ENCODE measurements at regions not wholly inside any gene's neighbourhood (a gene's known extent, or its start where the extent isn't known, plus 50 kb on each side); places are given as distances from the start of the nearest gene placed in this dataset.

- TF ChIP-seq NFIC (IDR thresholded peaks at IDR 0.05): no peak
Observed at GRCh38 chr5:110824936-110825441, 86.2 kb downstream of the SLC25A46 start.

- no peak for TF ChIP-seq CREB1 (IDR thresholded peaks at IDR 0.05; ENCODE audit: low read depth)
- no peak for TF ChIP-seq ZBTB7A (IDR thresholded peaks at IDR 0.05; ENCODE audit: low read depth)
- TF ChIP-seq REST (IDR thresholded peaks at IDR 0.05; ENCODE audit: low read depth): no peak
- TF ChIP-seq EP300 (IDR thresholded peaks at IDR 0.05; ENCODE audit: borderline replicate concordance): no peak
Observed at GRCh38 chr5:110832683-110833082, 93.9 kb downstream of the SLC25A46 start.

- TF ChIP-seq REST (IDR thresholded peaks at IDR 0.05; ENCODE audit: low read depth) (no peak), MAX (IDR thresholded peaks at IDR 0.05) (no peak), YY1 (IDR thresholded peaks at IDR 0.05; ENCODE audit: low read depth) (no peak), EGR1 (IDR thresholded peaks at IDR 0.05) (no peak), EP300 (IDR thresholded peaks at IDR 0.05; ENCODE audit: borderline replicate concordance) (no peak), RAD21 (IDR thresholded peaks at IDR 0.05; ENCODE audit: low read depth) (no peak), TCF12 (IDR thresholded peaks at IDR 0.05; ENCODE audit: low read depth) (no peak), TEAD4 (IDR thresholded peaks at IDR 0.05) (no peak), ZBTB7A (IDR thresholded peaks at IDR 0.05; ENCODE audit: low read depth) (no peak), TAF1 (IDR thresholded peaks at IDR 0.05; ENCODE audit: low read depth) (no peak), CREB1 (IDR thresholded peaks at IDR 0.05; ENCODE audit: low read depth) (no peak)
Observed at GRCh38 chr5:110836851-110837250, 98.0 kb downstream of the SLC25A46 start.

- TF ChIP-seq USF1 (IDR thresholded peaks at IDR 0.05) (no peak), NFIC (IDR thresholded peaks at IDR 0.05) (no peak), REST (IDR thresholded peaks at IDR 0.05; ENCODE audit: low read depth) (no peak)
Observed at GRCh38 chr5:110838961-110839360, 100.2 kb downstream of the SLC25A46 start.

GRCh38 chr5:110840347-110840960, 101.6 kb downstream of the SLC25A46 start:
- TF ChIP-seq RAD21 (IDR thresholded peaks at IDR 0.05; ENCODE audit: low read depth): no peak
- TF ChIP-seq EGR1 (IDR thresholded peaks at IDR 0.05): no peak

GRCh38 chr5:110841137-110841536, 102.3 kb downstream of the SLC25A46 start:
- TF ChIP-seq ZBTB7A (IDR thresholded peaks at IDR 0.05; ENCODE audit: low read depth) (no peak), TCF12 (IDR thresholded peaks at IDR 0.05; ENCODE audit: low read depth) (no peak)

GRCh38 chr5:110842948-110843347, 104.1 kb downstream of the SLC25A46 start:
- no peak for TF ChIP-seq TAF1 (IDR thresholded peaks at IDR 0.05; ENCODE audit: low read depth)
- no peak for TF ChIP-seq RAD21 (IDR thresholded peaks at IDR 0.05; ENCODE audit: low read depth)
- TF ChIP-seq TCF12 (IDR thresholded peaks at IDR 0.05; ENCODE audit: low read depth): no peak
- TF ChIP-seq EP300 (IDR thresholded peaks at IDR 0.05; ENCODE audit: borderline replicate concordance): no peak
- no peak for TF ChIP-seq CREB1 (IDR thresholded peaks at IDR 0.05; ENCODE audit: low read depth)
- TF ChIP-seq FOXM1 (IDR thresholded peaks at IDR 0.05; ENCODE audit: borderline replicate concordance, low read depth): no peak
- TF ChIP-seq YY1 (IDR thresholded peaks at IDR 0.05; ENCODE audit: low read depth): no peak

Measured in Ishikawa (cell line).